ENCODE measurements at regions not wholly inside any gene's neighbourhood (a gene's known extent, or its start where the extent isn't known, plus 50 kb on each side); places are given as distances from the start of the nearest gene placed in this dataset.
A peak's percentile ranks its signal among the peaks of the same experiment; 100 is the strongest.

DNA sequence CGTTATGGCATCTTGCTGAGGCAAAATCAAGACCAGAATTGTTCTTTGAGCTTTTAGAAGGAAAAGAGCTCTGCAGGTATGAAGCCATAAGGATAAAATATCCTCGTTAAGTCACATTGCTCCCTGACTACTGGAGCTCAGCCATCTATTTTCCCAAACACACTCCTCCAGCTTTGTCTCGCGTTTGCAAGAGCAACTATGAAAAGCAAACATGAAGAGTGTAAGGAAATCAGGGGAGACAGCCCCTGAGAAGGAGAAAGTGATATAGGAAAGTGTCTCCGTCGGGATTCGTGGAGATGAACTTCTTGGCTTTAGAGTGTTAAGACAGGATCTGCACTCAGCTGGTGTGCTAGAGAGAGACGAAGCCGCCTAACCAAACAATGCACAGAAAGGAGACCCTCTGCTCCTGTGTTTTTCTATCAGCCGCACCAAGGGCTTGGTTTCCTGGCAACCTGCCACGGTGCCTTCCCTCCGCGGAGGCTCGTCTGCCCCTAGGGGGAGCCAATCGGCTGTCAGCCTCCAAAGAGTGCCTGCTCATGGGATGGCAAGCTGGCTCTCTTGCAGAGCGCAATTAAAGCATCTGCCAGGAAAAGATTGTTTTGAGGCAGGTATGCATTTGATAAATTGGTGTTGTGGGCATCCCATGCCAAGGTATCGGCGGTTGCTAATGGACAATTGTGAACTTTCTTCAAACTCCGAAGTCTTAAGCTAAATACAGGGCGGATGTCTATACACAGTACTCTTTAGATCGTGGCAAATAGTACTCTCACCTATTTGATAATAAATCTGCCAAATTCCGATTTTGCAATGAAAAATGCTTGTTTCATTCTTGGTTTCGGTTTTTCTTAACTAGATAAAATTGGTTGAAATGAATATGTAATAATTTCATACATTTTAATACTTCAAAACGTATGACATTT, 603.2 kb downstream of the RNF144B start:
- peak; percentile 3 for DNase-seq (ENCODE audit: low spot score)
- H3K4me1 Mint-ChIP-seq (ENCODE audit: low read depth), result peaks cover 2% of the 10 kb centered on the region
- H3K27me3 Mint-ChIP-seq (ENCODE audit: low read depth), result no peaks in the 10 kb centered on the region
- no peaks in the 10 kb centered on the region for H3K36me3 Mint-ChIP-seq (ENCODE audit: low read depth)
- H3K9me3 Mint-ChIP-seq, result no peaks in the 10 kb centered on the region
- no peak overlapping the region for H3K27ac Mint-ChIP-seq
- H3K4me3 Mint-ChIP-seq, result no peak overlapping the region

DNA sequence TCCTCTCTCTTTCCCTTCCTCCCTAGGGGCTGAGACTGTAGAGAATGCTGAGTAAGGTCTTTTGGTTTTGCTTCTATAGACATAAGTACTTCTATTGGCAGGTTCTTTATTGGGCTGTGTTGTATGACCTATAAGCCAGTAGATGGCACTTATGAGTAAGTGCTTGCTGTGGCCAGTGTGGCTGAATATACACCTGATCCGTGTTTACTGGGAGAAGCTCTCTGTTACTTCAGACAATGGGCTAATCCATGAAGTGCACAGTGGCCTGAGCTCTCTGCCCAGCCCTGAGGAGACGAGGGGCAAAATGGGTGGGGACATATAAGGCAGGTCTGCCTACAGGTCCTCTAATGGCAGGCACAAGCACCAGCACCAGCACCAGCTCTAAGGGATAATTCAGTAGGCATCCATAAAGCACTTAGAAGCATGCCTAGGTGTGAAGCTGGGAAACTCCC, 610.3 kb downstream of the RNF144B start:
- Mint-ChIP-seq H3K27me3 (ENCODE audit: low read depth) (no peaks in the 10 kb centered on the region), H3K9me3 (no peaks in the 10 kb centered on the region), H3K36me3 (ENCODE audit: low read depth) (no peaks in the 10 kb centered on the region), H3K27ac (no peak overlapping the region), H3K4me1 (ENCODE audit: low read depth) (no peaks in the 10 kb centered on the region), H3K4me3 (no peak overlapping the region)
- DNase-seq (ENCODE audit: low spot score), result no peak

DNA sequence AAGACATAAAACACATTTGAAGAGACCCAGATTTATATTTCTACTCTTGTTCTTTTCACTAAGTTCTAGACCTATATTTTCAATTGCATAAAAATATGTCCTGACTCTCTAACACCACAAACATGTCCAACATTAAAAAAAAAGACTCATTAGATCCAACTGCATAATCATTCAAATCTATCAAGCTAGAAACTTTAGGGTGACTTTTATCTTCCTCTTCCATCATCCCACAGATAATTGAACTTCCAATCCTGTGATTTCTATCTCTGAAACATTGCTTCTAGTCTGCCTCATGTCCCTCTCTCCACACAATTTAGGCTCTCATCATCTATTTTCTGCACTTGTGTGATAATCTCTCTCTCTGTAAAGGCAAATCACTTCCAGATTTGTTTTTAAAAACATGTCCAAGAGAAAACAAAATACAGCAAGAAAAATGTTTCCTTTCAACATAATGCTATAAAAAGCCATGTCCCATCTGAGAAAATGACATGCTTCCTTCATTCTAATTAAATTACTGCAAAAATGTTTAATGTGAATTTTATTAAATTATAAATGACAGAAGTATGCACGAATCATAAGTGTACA, 615.9 kb downstream of the RNF144B start:
- Mint-ChIP-seq H3K9me3 (no peaks in the 10 kb centered on the region), H3K36me3 (ENCODE audit: low read depth) (no peaks in the 10 kb centered on the region), H3K4me1 (ENCODE audit: low read depth) (no peaks in the 10 kb centered on the region), H3K27ac (no peak overlapping the region), H3K4me3 (no peak overlapping the region), H3K27me3 (ENCODE audit: low read depth) (no peaks in the 10 kb centered on the region)
- DNase-seq (ENCODE audit: low spot score), result no peak

DNA sequence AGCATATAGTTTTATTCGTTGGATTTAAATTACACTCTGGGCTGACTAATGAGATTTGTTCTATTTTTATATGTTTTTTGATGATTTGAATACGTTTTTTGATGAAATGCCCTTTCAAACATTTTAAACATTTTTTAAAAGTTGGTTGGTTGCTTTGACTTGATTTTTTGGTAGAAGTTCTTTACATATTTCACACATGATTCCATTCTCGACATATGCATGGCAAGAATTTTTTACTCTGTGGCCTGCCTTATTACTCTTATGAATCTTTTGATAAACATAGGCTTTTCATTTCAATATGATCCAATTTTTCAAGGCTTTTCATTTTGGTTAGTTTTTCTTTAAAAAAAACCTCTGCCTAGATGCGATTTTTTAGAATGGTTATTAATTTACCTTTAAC, 617.0 kb downstream of the RNF144B start:
- no peaks in the 10 kb centered on the region for H3K9me3 Mint-ChIP-seq
- no peaks in the 10 kb centered on the region for H3K27me3 Mint-ChIP-seq (ENCODE audit: low read depth)
- H3K4me1 Mint-ChIP-seq (ENCODE audit: low read depth), result no peaks in the 10 kb centered on the region
- no peak for DNase-seq (ENCODE audit: low spot score)
- H3K27ac Mint-ChIP-seq, result no peak overlapping the region
- no peak overlapping the region for H3K4me3 Mint-ChIP-seq
- H3K36me3 Mint-ChIP-seq (ENCODE audit: low read depth), result no peaks in the 10 kb centered on the region

DNA sequence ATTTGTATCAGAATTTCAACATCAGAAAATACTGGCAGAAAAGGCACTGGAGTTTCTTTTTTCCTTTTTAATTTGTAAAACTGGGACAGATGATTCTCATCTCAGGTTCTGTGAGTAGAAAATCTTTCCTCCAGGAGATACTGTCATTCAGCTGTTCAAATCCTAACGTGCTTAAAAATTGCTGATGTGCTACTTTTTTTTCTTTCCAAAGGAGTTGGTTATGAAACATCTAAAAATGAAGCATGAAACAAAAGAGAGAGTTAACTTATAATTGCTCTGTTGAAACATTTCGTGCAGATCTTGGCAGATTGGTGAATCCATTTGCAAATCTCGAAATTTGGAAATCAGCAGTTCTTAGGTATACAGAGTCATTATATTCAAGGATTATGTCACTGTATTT, 622.6 kb downstream of the RNF144B start:
- no peak for DNase-seq (ENCODE audit: low spot score)
- Mint-ChIP-seq H3K36me3 (ENCODE audit: low read depth) (no peaks in the 10 kb centered on the region), H3K27ac (no peak overlapping the region), H3K27me3 (ENCODE audit: low read depth) (no peaks in the 10 kb centered on the region), H3K4me1 (ENCODE audit: low read depth) (no peaks in the 10 kb centered on the region), H3K9me3 (no peaks in the 10 kb centered on the region), H3K4me3 (no peak overlapping the region)

DNA sequence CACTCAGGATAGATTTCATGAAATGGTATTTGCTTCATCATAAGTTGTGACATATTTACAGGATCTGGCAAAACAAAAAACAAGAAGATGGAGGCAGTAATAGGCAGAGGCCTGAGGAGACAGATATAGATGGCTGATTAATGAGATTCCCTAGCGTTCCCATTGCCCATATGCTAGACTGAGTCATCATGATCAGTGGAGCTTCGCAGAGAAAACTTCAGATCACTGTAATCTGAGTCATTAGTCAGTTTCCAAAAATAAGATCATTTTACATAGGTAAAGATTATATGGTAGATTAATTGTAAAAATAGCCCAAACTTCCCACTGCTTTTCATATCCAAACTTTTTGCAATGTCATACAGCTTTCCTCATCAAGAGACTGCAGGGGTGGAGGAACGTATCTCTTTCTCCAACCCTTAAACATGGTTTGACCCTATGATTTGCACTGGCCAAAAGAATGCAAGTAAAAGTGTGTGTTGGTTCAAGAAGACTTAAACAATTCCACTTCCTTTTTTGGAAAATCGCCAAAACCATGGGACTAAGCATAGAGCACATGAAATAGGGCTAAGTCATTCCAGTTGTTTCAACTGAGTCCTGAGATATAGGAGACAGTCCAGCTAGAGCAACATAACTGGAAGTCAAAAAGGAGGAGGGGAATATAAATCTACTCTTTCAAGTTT, 626.0 kb downstream of the RNF144B start:
- no peak for DNase-seq (ENCODE audit: low spot score)
- Mint-ChIP-seq H3K27me3 (ENCODE audit: low read depth) (no peaks in the 10 kb centered on the region), H3K9me3 (no peaks in the 10 kb centered on the region), H3K4me3 (no peak overlapping the region), H3K36me3 (ENCODE audit: low read depth) (no peaks in the 10 kb centered on the region), H3K4me1 (ENCODE audit: low read depth) (no peaks in the 10 kb centered on the region), H3K27ac (no peak overlapping the region)

DNA sequence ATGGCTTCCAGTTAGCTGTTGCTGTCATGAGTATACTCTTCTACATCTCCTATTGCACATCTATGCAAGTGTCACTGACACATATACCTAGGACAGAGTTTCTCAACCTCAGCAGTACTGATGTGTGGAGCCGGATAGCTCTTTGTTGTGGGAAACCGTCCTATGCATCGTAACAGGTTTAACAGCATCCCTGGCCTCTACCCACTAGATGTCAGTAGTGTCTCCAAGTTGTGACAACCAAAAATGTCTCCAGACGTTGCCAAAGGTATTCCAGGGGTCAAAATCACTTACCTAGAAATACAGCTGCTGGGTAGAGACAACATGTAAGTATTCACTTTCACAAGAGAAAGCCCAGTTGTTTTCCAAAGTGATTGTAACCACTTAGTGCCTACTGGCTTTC, 637.6 kb downstream of the RNF144B start:
- H3K9me3 Mint-ChIP-seq, result no peaks in the 10 kb centered on the region

DNA sequence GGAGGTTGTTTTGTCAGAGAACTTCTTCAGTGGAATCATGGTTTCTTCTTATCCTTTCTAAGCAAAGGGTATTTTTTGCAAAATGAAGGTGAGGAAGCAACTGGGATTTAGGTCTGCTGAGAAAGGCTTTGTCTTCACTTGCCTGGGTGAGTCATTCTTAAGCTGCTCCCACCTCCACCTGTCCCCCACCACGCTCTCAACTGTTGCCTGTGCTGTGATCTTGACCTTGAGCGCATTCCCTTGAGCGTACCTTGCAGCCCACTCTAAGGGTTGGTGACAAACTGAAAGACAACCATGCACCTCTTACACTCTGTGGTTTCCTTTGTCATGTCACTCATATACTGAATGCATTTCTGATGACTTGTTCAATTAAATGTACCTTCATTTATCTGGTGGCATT, 641.1 kb downstream of the RNF144B start:
- no peaks in the 10 kb centered on the region for H3K36me3 Mint-ChIP-seq (ENCODE audit: low read depth)

More for the DNA sequence above, 637.6 kb downstream of the RNF144B start:
- Mint-ChIP-seq H3K27me3 (ENCODE audit: low read depth) (no peaks in the 10 kb centered on the region), H3K4me1 (ENCODE audit: low read depth) (no peaks in the 10 kb centered on the region), H3K27ac (no peak overlapping the region), H3K36me3 (ENCODE audit: low read depth) (no peaks in the 10 kb centered on the region), H3K4me3 (no peak overlapping the region)
- no peak for DNase-seq (ENCODE audit: low spot score)

DNA sequence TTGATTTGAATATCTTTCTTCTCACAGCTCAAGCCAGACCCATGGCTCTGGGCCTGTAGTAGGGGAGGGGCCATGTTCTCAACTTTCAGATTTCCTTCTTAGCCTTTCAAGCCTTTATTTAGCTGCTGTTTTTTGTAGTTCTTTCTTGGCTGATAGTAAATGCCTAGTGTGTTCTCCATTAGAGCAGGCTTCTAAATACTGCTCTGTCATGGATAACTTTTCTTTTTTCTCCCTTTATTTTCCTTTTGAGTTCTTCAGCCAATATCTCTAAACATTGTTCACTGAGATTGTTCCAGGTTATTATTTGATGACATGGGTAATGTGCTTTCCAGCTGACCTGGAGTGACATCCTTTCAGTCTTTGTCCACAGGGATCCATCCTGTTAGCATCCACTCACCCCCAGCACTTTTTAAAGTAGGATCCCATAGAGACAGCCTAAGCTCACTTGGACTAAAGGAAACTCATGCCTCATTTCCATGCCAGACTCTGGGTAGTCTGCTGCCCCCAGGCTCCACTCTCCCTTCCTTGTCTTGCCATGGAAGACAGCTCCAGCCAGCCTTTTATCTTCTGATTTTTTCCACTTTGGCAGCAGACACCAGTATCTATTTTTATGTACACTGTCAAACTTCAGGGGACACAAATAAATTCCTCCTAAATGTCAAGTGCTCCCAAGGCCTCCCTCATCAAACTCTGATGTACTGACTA, 645.6 kb downstream of the RNF144B start:
- Mint-ChIP-seq H3K27ac (no peak overlapping the region), H3K4me3 (no peak overlapping the region), H3K27me3 (ENCODE audit: low read depth) (no peaks in the 10 kb centered on the region), H3K36me3 (ENCODE audit: low read depth) (no peaks in the 10 kb centered on the region), H3K9me3 (peaks cover 4% of the 10 kb centered on the region), H3K4me1 (ENCODE audit: low read depth) (no peaks in the 10 kb centered on the region)
- no peak for DNase-seq (ENCODE audit: low spot score)

More for the DNA sequence above, 641.1 kb downstream of the RNF144B start:
- Mint-ChIP-seq H3K27me3 (ENCODE audit: low read depth) (no peaks in the 10 kb centered on the region), H3K27ac (no peak overlapping the region), H3K4me1 (ENCODE audit: low read depth) (no peaks in the 10 kb centered on the region), H3K9me3 (no peaks in the 10 kb centered on the region), H3K4me3 (no peak overlapping the region)
- no peak for DNase-seq (ENCODE audit: low spot score)

DNA sequence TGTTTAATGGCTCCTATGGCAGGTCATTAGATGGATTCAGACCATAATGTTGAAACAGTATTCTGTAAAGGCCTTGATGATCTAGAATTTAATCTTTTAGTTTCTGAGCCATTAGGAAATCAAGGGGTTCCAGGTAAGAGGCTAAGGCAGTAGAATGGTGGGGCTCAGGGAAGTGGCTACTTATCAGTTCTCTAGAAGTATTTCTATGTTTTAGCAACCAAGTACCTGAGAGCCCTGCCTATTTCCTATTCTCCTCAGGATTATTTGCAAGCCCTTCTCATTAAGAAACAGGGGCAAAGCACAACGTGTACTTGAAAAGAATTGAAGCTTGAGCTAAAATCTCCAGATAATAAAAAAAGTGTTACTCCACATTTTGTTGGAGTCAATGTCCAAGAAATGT, 646.5 kb downstream of the RNF144B start:
- no peaks in the 10 kb centered on the region for H3K4me1 Mint-ChIP-seq (ENCODE audit: low read depth)
- H3K27me3 Mint-ChIP-seq (ENCODE audit: low read depth), result no peaks in the 10 kb centered on the region
- no peak for DNase-seq (ENCODE audit: low spot score)
- no peak overlapping the region for H3K27ac Mint-ChIP-seq
- H3K4me3 Mint-ChIP-seq, result no peak overlapping the region
- H3K9me3 Mint-ChIP-seq, result peaks cover 4% of the 10 kb centered on the region
- H3K36me3 Mint-ChIP-seq (ENCODE audit: low read depth), result no peaks in the 10 kb centered on the region

DNA sequence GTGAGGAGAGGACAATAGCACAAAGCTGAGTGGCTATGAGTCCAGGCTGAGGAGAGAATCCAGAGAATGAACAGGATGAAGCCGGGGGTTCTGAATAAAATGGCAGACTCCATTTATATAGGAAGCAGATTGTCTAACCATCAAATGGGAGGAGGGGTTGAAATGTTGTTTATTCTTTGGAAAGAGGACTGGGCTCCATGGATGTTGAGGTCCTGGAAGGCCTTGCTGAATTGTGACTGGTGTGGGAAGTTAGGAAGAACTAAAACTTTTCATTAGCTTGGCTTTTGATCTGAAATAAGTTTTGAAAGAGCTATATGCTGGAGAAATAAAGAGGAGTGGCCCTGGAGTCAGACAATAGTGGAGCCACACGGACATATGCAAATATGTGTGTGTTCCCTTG, 647.8 kb downstream of the RNF144B start:
- no peaks in the 10 kb centered on the region for H3K4me1 Mint-ChIP-seq (ENCODE audit: low read depth)
- no peaks in the 10 kb centered on the region for H3K27me3 Mint-ChIP-seq (ENCODE audit: low read depth)
- H3K9me3 Mint-ChIP-seq, result peaks cover 4% of the 10 kb centered on the region
- H3K27ac Mint-ChIP-seq, result no peak overlapping the region
- H3K4me3 Mint-ChIP-seq, result no peak overlapping the region
- no peak for DNase-seq (ENCODE audit: low spot score)
- H3K36me3 Mint-ChIP-seq (ENCODE audit: low read depth), result no peaks in the 10 kb centered on the region

DNA sequence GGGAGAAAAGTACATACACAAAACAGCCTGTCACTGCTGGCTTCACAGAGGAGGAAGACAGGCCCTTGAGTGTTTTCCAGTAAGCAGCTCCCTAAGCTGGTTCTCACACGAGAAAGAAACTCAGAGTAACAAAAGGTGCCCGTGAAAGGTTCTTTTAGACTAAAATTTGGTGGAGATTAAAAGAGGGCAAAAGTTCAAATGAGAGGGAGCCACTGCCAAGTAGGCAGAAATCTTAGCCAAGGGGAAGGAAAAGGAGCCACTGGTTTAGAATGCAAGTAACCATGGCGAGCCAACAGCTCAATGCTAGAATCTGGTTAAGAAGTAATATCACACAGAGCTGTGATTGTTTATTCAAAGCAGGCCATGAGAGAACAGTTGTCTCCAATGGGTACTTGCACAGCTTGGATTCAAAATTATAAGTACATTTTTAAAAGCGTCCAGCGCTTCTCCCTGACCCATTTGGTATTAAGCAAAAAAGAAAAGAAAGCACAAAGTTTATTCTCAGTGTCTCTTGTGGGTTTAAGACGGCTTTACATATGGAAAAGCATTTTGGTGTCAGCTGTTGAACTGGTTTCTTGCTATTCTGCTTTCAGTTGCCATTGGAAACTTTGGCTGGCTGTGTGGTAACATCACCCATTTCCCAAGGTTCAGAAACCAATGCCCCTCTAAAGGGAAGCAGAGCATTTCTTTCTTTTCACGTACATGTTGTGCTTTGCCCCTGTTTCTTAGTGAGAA, 648.5 kb downstream of the RNF144B start:
- Mint-ChIP-seq H3K9me3 (peaks cover 4% of the 10 kb centered on the region), H3K4me3 (no peak overlapping the region), H3K27me3 (ENCODE audit: low read depth) (no peaks in the 10 kb centered on the region), H3K27ac (no peak overlapping the region), H3K36me3 (ENCODE audit: low read depth) (no peaks in the 10 kb centered on the region), H3K4me1 (ENCODE audit: low read depth) (no peaks in the 10 kb centered on the region)
- no peak for DNase-seq (ENCODE audit: low spot score)

DNA sequence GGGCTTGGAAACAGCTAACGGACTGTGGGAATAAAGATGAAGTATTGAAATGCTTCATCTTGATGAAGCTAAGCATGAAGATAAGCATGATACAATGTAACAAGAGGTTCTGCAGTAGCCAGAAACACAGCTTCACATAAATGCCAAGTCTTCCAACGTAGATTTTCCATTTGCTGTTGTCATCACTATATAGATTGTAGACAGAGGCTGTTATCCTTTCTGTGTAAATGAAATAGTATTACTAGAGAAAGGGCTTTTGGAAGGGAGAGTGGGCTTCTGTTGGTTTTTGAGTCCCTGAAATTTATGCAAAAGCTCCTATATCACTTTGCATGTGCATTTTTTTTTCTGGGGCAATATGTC, 649.0 kb downstream of the RNF144B start:
- no peak for DNase-seq (ENCODE audit: low spot score)
- Mint-ChIP-seq H3K27ac (no peak overlapping the region), H3K27me3 (ENCODE audit: low read depth) (no peaks in the 10 kb centered on the region), H3K4me3 (no peak overlapping the region), H3K4me1 (ENCODE audit: low read depth) (no peaks in the 10 kb centered on the region), H3K36me3 (ENCODE audit: low read depth) (no peaks in the 10 kb centered on the region), H3K9me3 (peaks cover 4% of the 10 kb centered on the region)

Data from T-helper 2 cell treated with Interferon-gamma antibody and Interleukin-4, amounts not matched to agents 5 μg/mL and 100 μg/mL, for 36 hours (primary cell).